Kidney capillary endothelial cell (primary cell): ENCODE measurements at regions not wholly inside any gene's neighbourhood (a gene's known extent, or its start where the extent isn't known, plus 50 kb on each side); places are given as distances from the start of the nearest gene placed in this dataset.

Source experiments
- DNase-seq: peaks from one replicate; pipeline ENCODE4 v3.0.0-alpha.2; 2018; ENCODE audit warnings: low spot score

GRCh38 chr2:220279372-220279771 lies 651.9 kb downstream of the SLC4A3 start:
- DNase-seq = no peak

DNA sequence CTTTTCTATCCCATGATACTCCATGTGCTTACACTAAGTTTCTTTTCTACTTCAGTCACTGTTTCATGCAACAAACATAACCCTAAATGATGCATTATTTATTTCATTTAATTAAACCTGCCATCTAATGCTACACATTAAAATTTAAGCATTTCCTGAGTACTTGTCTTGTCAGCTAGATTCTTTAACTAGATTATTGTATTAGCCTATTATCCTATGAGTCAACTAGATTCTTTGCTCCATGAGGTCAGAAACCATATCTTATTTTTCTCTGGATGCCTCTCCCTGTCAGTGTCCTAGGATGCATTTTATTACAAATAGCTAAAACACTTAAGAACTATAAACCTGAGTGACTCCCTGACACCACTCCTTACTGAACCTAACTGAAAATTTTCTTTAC lies 652.4 kb downstream of the SLC4A3 start:
- no peak for DNase-seq

GRCh38 chr2:220280736-220281135 lies 653.3 kb downstream of the SLC4A3 start:
- no peak for DNase-seq

GRCh38 chr2:220281771-220282170 lies 654.3 kb downstream of the SLC4A3 start:
- DNase-seq = no peak

- no peak for DNase-seq
These were observed 654.8 kb downstream of the SLC4A3 start for GRCh38 chr2:220282236-220282635.

DNA sequence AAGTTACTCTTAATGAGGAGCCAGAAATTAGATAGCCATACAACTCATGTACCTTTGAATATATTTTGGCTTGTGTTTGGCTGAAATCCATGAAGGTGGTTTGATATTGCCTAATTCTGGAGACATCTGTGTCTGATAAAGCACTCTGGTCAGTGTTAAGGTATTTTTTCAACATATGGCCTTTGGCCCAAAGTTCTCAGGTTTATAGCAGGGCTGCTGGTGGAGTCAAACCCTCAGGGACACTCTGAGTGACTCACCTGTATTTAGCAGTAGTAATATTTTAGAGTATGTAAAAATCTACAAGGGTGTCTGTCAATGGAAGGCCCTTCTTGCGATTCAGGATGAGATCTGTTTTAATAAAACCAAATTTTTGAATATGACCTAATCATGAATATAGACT lies 666.5 kb downstream of the SLC4A3 start:
- DNase-seq = no peak

DNA sequence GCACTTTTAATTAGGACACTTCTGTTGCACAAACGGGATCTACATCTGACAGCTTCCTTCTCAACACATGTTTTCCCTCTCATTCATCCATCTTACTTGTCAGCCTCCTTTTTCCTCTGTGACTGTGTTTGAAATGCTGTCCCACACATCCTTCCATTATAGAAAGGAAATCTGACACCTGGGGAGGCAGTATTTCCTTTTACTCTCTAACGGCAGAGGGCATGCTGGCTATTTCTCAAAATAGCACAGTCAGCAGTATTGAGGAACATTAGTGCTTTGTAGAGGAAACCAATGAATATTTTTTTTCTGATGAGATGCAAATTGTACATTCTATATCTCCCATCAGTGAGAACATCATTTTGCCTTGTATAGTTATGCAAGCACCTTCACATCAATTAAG lies 668.7 kb downstream of the SLC4A3 start:
- no peak for DNase-seq

- no peak for DNase-seq
These were observed 669.7 kb downstream of the SLC4A3 start for GRCh38 chr2:220297093-220297492.

DNA sequence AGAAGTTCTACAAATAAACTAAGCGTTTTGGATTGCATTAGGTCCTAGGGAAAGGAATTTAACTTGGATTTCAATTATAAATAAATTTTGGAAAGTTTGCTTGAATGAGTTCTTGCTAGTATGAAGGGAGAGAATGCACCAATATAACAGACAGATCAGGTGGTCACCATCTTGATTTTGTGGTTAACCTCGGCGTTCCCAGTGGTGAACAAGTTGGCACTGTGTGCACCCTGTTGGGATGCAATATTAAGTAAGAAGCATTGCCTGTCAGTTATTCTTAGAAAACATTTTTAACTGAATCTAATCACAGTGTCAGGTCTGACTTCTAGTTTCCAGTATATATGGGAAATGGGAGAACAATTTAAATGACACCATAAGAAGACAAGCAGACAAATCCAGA lies 673.4 kb downstream of the SLC4A3 start:
- DNase-seq = no peak

- DNase-seq = no peak
These were observed 675.3 kb downstream of the SLC4A3 start for GRCh38 chr2:220302756-220303155.

- no peak for DNase-seq
These were observed 681.8 kb downstream of the SLC4A3 start for GRCh38 chr2:220309215-220309614.

DNA sequence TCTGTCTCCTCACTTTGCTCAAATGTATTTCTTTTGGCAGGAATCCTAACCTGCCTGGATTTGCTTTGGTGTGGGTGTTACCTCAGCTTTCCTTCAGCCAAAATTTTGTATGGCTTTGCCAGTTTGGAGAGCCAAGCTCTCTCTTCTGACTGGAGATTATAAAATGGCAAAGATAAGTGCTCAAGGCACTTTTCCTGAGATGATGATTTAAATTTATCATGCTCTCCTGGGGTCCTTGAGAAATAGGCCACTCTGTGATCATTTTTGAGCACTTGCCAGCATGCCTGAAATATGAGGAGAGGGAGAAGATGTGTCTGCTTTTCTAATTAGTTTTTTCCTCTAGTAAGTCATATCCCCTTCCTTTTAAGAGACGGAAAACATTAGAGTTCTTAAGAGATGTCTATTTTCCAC lies 683.0 kb downstream of the SLC4A3 start:
- no peak for DNase-seq

GRCh38 chr2:220315098-220315823 lies 687.8 kb downstream of the SLC4A3 start:
- no peak for DNase-seq

DNA sequence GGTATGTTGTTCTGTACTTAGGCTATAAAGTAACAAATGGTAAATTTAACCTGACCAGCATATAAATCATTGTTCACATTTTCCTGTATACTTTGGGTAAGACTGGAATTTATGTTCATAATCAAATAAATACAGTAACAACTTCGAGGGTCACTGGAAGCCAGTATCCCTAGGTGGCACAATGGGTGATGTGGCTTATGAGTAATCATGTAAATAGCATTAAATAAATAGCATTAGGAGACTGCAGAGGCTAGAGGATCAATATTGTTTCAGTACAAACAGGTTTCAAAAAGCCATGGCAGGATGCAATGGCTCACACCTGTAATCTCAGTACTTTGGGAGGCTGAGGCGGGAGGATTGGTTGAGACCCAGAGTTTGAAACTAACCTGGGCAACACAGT lies 690.6 kb downstream of the SLC4A3 start:
- no peak for DNase-seq

- DNase-seq = no peak
These were observed 691.1 kb downstream of the SLC4A3 start for GRCh38 chr2:220318508-220318907.

DNA sequence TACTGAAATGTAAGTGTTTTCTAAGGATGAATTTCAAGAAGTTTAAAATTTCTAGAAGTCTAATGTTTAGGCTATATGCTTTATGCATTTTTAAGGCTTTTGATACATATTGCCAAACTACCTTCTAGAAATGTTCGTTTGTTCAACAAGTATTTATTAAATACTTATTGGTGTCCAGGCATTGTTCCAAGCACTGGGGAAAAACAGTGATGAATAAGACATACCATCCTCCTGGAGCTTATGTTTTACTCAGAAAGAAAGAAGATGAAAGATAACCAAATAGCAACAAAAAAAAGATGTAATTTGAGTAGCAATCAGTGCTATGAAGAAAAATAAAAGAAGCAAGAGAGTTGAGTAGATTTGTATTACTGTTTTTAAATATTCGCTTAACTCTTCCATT lies 692.9 kb downstream of the SLC4A3 start:
- no peak for DNase-seq

GRCh38 chr2:220332886-220333285 lies 705.5 kb downstream of the SLC4A3 start:
- no peak for DNase-seq

DNA sequence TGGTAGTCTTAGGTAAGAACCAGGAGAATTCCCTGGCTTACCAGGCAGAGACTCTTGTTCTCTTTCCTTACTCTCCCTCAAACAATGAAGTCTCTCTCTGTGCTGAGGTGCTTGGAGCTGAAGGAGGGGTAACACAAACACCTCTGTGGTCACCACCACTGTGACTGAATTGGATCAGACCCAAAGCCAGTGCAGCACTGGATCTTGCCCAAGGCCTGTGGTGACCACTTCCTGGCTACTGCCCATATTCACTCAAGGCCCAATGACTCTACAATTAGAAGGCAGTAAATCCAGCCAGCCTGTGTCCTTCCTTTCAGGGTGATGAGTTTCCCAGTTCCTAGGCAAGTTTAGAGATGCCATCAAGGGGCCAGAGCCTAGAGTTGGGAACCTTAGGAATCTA lies 706.8 kb downstream of the SLC4A3 start:
- DNase-seq = no peak

DNA sequence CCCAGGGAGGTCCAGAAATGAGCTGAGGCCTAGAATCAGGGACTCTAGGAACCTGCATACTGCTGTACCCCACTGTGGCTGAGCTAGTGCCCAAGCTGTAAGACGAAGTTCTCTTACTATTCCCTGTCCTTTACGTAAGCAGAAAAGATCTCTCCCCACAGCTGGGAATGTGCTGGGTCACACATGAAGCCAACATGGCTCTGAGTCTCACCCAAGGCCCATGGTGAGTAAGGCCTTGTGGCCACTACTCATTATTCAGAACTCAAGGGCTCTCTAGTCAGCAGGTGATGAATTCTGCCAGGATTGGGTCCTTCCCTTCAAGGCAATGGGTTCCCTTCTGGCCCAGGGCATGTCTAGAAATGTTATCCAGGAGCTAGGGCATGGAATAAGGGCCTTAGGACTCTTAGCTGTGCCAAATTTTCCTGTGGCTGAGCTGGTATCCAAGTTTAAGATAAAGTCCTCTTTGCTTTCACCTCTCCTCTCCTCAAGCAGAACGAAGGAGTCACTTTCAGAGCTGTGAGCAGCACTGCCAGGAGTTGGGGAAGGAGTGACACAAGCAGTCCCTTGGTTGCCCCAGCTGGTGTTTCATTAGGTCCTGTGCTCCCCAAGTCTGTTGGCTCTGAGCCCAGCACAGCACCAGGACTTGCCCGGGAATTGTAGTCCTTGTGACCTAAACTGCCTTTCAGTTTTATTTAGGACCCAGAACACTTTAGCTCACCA lies 707.6 kb downstream of the SLC4A3 start:
- no peak for DNase-seq

DNA sequence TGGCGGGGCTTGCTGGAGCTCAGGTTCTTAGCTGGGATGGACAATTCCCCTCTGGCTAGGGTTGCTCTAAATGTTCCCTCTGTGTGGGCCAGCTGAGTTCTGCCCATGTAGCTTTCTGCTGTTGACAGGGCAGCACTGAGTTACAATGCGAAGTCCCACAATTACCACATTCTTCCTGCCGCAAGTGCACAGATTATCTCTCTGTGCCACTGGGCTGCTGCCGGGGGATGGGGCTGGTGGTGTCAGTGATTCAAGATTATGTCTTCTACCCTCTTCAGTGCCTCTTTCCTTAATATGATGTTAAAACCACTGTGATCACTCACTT lies 708.1 kb downstream of the SLC4A3 start:
- DNase-seq = no peak

- DNase-seq = no peak
These were observed 709.3 kb downstream of the SLC4A3 start for GRCh38 chr2:220336771-220337170.

- DNase-seq = no peak
These were observed 710.4 kb downstream of the SLC4A3 start for GRCh38 chr2:220337611-220338440.

DNA sequence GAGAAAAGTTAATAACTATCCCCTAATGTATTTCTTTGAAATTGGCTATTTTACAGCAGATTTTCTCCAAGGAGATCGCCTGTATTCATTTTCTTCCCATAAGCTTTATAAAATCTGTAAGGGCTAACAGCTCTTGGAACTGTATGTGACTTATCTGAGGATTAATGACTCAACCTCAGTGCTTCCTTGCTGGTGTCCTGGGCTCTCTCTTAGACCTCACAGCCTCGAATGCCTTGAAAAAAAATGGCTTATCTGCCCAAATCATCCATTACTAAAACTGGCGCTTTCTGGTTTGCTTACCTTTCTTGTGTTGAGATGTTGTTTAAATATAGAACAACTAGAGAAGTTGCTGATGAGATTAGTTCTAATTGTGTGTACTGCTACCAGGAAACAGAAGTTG lies 713.6 kb downstream of the SLC4A3 start:
- no peak for DNase-seq
